HEK293 (cell line): ENCODE measurements at regions not wholly inside any gene's neighbourhood (a gene's known extent, or its start where the extent isn't known, plus 50 kb on each side); places are given as distances from the start of the nearest gene placed in this dataset.

Experiments used
- CTCF ChIA-PET: fragments of 350-600 bp; formaldehyde crosslinking; extraction: SDS; loops from one replicate; lab custom pipeline; 2021; ENCODE audit warnings: antibody characterized with exemption; lab: Yijun Ruan, JAX
- POLR2A ChIA-PET: fragments of 300-600 bp; formaldehyde crosslinking; extraction: SDS; loops from one replicate; lab custom pipeline; 2020; ENCODE audit warnings: antibody characterized with exemption, inconsistent platforms; lab: Yijun Ruan, JAX
- H3K27ac ChIP-seq: fragments of 200-500 bp; sonication (Bioruptor generic); 2 replicates; pipeline ENCODE4 v1.5.1; 2014; ENCODE audit warnings: low read depth, low read length, control low read depth, inconsistent platforms; ENCODE audit errors: extremely low read depth
- H3K36me3 ChIP-seq, 2 experiments: fragments of 200-500 bp in 1 of 2; sonication (Bioruptor generic) in 1 of 2; 1 replicate in 1 of 2; 2 replicates in 1 of 2; pipeline ENCODE4 v1.5.1; 2014 to 2017; ENCODE audit warnings: inconsistent platforms in 2 of 2, low read length in 2 of 2; ENCODE audit not compliant: control insufficient read depth in 2 of 2, insufficient read depth in 1 of 2
- H3K4me1 ChIP-seq: fragments of 200-500 bp; sonication (Bioruptor generic); 2 replicates; pipeline ENCODE4 v1.5.1; 2014; ENCODE audit warnings: mild to moderate bottlenecking, low read length, inconsistent platforms; ENCODE audit not compliant: control insufficient read depth, insufficient read depth
- H3K4me3 ChIP-seq: 2 replicates; pipeline ENCODE4 v1.5.1; 2011; ENCODE audit warnings: low read depth, mild to moderate bottlenecking, control low read depth, low read length, moderate library complexity
- H3K9me3 ChIP-seq: fragments of 200-500 bp; sonication (Bioruptor generic); 2 replicates; pipeline ENCODE4 v1.5.1; 2014; ENCODE audit warnings: low read depth, low read length, inconsistent platforms; ENCODE audit not compliant: control insufficient read depth, insufficient read depth
- GFI1B ChIP-seq: fragments of 450-650 bp; formaldehyde crosslinking; IDR thresholded peaks from 2 replicates; pipeline ENCODE4 v1.5.1; 2016; ENCODE audit warnings: missing biosample characterization, missing genetic modification characterization
- HOXC10 ChIP-seq: sonication (generic); formaldehyde crosslinking; IDR thresholded peaks from 2 replicates; pipeline ENCODE4 v1.8.1; 2023; ENCODE audit warnings: mild to moderate bottlenecking, missing genetic modification reagents
- PRDM1 ChIP-seq: fragments of 450-650 bp; formaldehyde crosslinking; IDR thresholded peaks from 2 replicates; pipeline ENCODE4; 2016; ENCODE audit warnings: missing biosample characterization, missing genetic modification characterization
- PRDM2 ChIP-seq: fragments of 450-650 bp; formaldehyde crosslinking; IDR thresholded peaks from 2 replicates; pipeline ENCODE4 v1.5.1; 2016; ENCODE audit warnings: missing biosample characterization, missing genetic modification characterization, borderline replicate concordance
- WT1 ChIP-seq: fragments of 450-650 bp; formaldehyde crosslinking; IDR thresholded peaks from 2 replicates; pipeline ENCODE4 v1.5.1; 2016; ENCODE audit warnings: missing biosample characterization, missing genetic modification characterization
- YY2 ChIP-seq: fragments of 450-650 bp; formaldehyde crosslinking; IDR thresholded peaks from 2 replicates; pipeline ENCODE4 v1.5.1; 2016; ENCODE audit warnings: missing biosample characterization, missing genetic modification characterization
- ZBTB11 ChIP-seq: fragments of 450-650 bp; formaldehyde crosslinking; conservative IDR thresholded peaks from 2 replicates; pipeline ENCODE4 v1.5.1; 2016; ENCODE audit warnings: low read depth, missing biosample characterization, missing genetic modification characterization
- ZBTB17 ChIP-seq: fragments of 450-650 bp; formaldehyde crosslinking; IDR thresholded peaks from 2 replicates; pipeline ENCODE4 v1.5.1; 2016; ENCODE audit warnings: missing biosample characterization, missing genetic modification characterization
- ZEB2 ChIP-seq: fragments of 450-650 bp; formaldehyde crosslinking; IDR thresholded peaks from 2 replicates; pipeline ENCODE4 v1.5.1; 2016; ENCODE audit warnings: missing biosample characterization, missing genetic modification characterization
- ZNF133 ChIP-seq: fragments of 450-650 bp; formaldehyde crosslinking; IDR thresholded peaks from 2 replicates; pipeline ENCODE4 v1.5.1; 2016; ENCODE audit warnings: missing biosample characterization, missing genetic modification characterization
- ZNF2 ChIP-seq: fragments of 450-650 bp; formaldehyde crosslinking; IDR thresholded peaks from 2 replicates; pipeline ENCODE4 v1.5.1; 2016; ENCODE audit warnings: missing biosample characterization, missing genetic modification characterization
- ZNF24 ChIP-seq: fragments of 450-650 bp; formaldehyde crosslinking; IDR thresholded peaks from 2 replicates; pipeline ENCODE4 v1.5.1; 2016; ENCODE audit warnings: missing biosample characterization, missing genetic modification characterization
- ZNF341 ChIP-seq: fragments of 450-650 bp; formaldehyde crosslinking; IDR thresholded peaks from 2 replicates; pipeline ENCODE4; 2016; ENCODE audit warnings: low read depth, missing biosample characterization, missing genetic modification characterization
- ZNF473 ChIP-seq: fragments of 450-650 bp; formaldehyde crosslinking; IDR thresholded peaks from 2 replicates; pipeline ENCODE4 v1.5.1; 2017; ENCODE audit warnings: missing biosample characterization, missing genetic modification characterization
- ZNF48 ChIP-seq: fragments of 450-650 bp; formaldehyde crosslinking; IDR thresholded peaks from 2 replicates; pipeline ENCODE4 v1.5.1; 2016; ENCODE audit warnings: missing biosample characterization, missing genetic modification characterization
- ZNF514 ChIP-seq: fragments of 450-650 bp; formaldehyde crosslinking; IDR thresholded peaks from 2 replicates; pipeline ENCODE4 v1.5.1; 2016; ENCODE audit warnings: missing biosample characterization, missing genetic modification characterization
- ZNF645 ChIP-seq: fragments of 450-650 bp; formaldehyde crosslinking; IDR thresholded peaks from 2 replicates; pipeline ENCODE4; 2016; ENCODE audit warnings: missing biosample characterization, missing genetic modification characterization
- ZNF791 ChIP-seq: fragments of 450-650 bp; formaldehyde crosslinking; IDR thresholded peaks from 2 replicates; pipeline ENCODE4 v1.5.1; 2016; ENCODE audit warnings: missing biosample characterization, missing genetic modification characterization
- ZSCAN30 ChIP-seq: fragments of 450-650 bp; IDR thresholded peaks from 2 replicates; pipeline ENCODE4 v1.5.1; 2018; ENCODE audit warnings: missing biosample characterization, mild to moderate bottlenecking, missing genetic modification characterization, moderate library complexity
- TF ChIP-seq, protein P1 (sequence below): fragments of 450-650 bp; formaldehyde crosslinking; IDR thresholded peaks from 2 replicates; pipeline ENCODE4 v1.5.1; 2017; ENCODE audit warnings: missing biosample characterization, missing genetic modification characterization
- TF ChIP-seq, protein P2 (sequence below): fragments of 450-650 bp; formaldehyde crosslinking; IDR thresholded peaks from 2 replicates; pipeline ENCODE4 v1.5.1; 2016; ENCODE audit warnings: missing biosample characterization, missing genetic modification characterization, low read depth

DNA sequence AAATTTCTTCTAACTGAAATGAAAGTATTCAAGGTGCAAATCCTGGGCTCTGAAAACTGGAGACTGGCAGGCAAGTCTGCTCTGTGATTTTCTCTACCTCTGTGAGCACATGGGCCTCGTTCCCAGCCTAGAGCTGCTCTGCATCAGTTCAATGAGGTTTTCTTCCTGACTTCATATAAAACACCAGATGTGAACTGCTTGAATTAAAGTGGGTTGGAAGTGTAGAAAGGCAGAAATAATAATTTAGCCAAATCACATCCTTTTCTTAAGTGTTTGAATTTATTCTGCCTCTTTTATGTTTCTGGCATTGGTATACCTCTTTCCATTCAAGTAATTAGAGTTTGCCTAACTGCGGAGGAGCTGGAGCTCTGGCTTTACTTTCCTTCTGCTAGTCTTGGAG lies 540.8 kb downstream of the OLFM4 start (continued):
- TF ChIP-seq ZBTB11 (tag by site-specific recombination) (no peak), ZNF791 (no peak)

- no peak for TF ChIP-seq YY2 (tag by site-specific recombination)
- no peak for TF ChIP-seq ZNF133 (tag by site-specific recombination)
- TF ChIP-seq HOXC10: no peak
- no peak for TF ChIP-seq PRDM2 (tag by site-specific recombination)
- no peak for TF ChIP-seq ZBTB17 (tag by site-specific recombination)
- TF ChIP-seq ZNF48 (tag by site-specific recombination): no peak
- TF ChIP-seq, protein P1, sequence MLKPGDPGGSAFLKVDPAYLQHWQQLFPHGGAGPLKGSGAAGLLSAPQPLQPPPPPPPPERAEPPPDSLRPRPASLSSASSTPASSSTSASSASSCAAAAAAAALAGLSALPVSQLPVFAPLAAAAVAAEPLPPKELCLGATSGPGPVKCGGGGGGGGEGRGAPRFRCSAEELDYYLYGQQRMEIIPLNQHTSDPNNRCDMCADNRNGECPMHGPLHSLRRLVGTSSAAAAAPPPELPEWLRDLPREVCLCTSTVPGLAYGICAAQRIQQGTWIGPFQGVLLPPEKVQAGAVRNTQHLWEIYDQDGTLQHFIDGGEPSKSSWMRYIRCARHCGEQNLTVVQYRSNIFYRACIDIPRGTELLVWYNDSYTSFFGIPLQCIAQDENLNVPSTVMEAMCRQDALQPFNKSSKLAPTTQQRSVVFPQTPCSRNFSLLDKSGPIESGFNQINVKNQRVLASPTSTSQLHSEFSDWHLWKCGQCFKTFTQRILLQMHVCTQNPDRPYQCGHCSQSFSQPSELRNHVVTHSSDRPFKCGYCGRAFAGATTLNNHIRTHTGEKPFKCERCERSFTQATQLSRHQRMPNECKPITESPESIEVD (tag by site-specific recombination): no peak
- no peak for TF ChIP-seq ZSCAN30
- no peak for TF ChIP-seq ZEB2
- no peak for TF ChIP-seq ZNF2 (tag by site-specific recombination)
- TF ChIP-seq GFI1B (tag by site-specific recombination): no peak
- TF ChIP-seq, protein P2, sequence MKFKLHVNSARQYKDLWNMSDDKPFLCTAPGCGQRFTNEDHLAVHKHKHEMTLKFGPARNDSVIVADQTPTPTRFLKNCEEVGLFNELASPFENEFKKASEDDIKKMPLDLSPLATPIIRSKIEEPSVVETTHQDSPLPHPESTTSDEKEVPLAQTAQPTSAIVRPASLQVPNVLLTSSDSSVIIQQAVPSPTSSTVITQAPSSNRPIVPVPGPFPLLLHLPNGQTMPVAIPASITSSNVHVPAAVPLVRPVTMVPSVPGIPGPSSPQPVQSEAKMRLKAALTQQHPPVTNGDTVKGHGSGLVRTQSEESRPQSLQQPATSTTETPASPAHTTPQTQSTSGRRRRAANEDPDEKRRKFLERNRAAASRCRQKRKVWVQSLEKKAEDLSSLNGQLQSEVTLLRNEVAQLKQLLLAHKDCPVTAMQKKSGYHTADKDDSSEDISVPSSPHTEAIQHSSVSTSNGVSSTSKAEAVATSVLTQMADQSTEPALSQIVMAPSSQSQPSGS (tag by site-specific recombination): no peak
- no peak for TF ChIP-seq WT1
- no peak for TF ChIP-seq ZNF645
- TF ChIP-seq ZNF24 (tag by site-specific recombination): no peak
- TF ChIP-seq PRDM1 (tag by site-specific recombination): no peak
- TF ChIP-seq ZNF514 (tag by site-specific recombination): no peak
- no peak for TF ChIP-seq ZNF473 (tag by site-specific recombination)
- no peak for TF ChIP-seq ZNF341 (tag by site-specific recombination)
- no peaks in the 10 kb centered on the region for H3K4me1 ChIP-seq
- ChIA-PET CTCF (no interaction called here), POLR2A (no interaction called here)
- no peak overlapping the region for H3K27ac ChIP-seq
- H3K36me3 ChIP-seq: no peaks in the 10 kb centered on the region
- no peaks in the 10 kb centered on the region for H3K9me3 ChIP-seq
- H3K4me3 ChIP-seq: no peak overlapping the region
Observed at GRCh38 chr13:53601113-53601512, 572.5 kb downstream of the OLFM4 start.
